Right atrium auricular region (tissue), 2 donors: ENCODE measurements at regions not wholly inside any gene's neighbourhood (a gene's known extent, or its start where the extent isn't known, plus 50 kb on each side); places are given as distances from the start of the nearest gene placed in this dataset.

ENCODE experiments used
- DNase-seq: peaks from one replicate; pipeline ENCODE4 v3.0.0-alpha.2; 2019; ENCODE audit warnings: low spot score
- H3K27ac ChIP-seq, 2 donors: fragments of 200-600 bp; sonication (generic); 1 replicate in 1 of 2; 2 replicates in 1 of 2; pipeline ENCODE4 v1.5.1; 2016 to 2019
- H3K27me3 ChIP-seq, 2 donors: fragments of 200-600 bp; sonication (generic); one replicate each; pipeline versions ENCODE4 v1.5.1 to v1.6.0; 2017 to 2019
- H3K36me3 ChIP-seq: fragments of 200-600 bp; sonication (generic); one replicate; pipeline ENCODE4 v1.5.1; 2016
- H3K4me1 ChIP-seq, 2 donors: fragments of 200-600 bp; sonication (generic); one replicate each; pipeline versions ENCODE4 v1.5.1 to v1.6.0; 2017 to 2019
- H3K4me3 ChIP-seq, 2 donors: fragments of 200-600 bp; sonication (generic); 1 replicate in 1 of 2; 2 replicates in 1 of 2; pipeline ENCODE4 v1.5.1; 2017 to 2019; ENCODE audit warnings: mild to moderate bottlenecking in 1 of 2, moderate library complexity in 1 of 2
- H3K9me3 ChIP-seq, 2 donors: fragments of 200-600 bp; sonication (generic); one replicate each; pipeline ENCODE4 v1.5.1; 2019
- TF ChIP-seq, protein P1 (sequence below), 2 donors: fragments of 200-600 bp; sonication (generic); IDR thresholded peaks; one replicate each; pipeline ENCODE4 v1.5.1; 2019; ENCODE audit warnings: antibody characterized with exemption in 2 of 2

- no peaks in the 10 kb centered on the region for H3K4me1 ChIP-seq
- H3K36me3 ChIP-seq = no peaks in the 10 kb centered on the region
- no peak overlapping the region for H3K4me3 ChIP-seq
- H3K27ac ChIP-seq = no peak overlapping the region
- H3K9me3 ChIP-seq = no peaks in the 10 kb centered on the region
- no peak for DNase-seq
- H3K27me3 ChIP-seq = no peaks in the 10 kb centered on the region
- TF ChIP-seq, protein P1, sequence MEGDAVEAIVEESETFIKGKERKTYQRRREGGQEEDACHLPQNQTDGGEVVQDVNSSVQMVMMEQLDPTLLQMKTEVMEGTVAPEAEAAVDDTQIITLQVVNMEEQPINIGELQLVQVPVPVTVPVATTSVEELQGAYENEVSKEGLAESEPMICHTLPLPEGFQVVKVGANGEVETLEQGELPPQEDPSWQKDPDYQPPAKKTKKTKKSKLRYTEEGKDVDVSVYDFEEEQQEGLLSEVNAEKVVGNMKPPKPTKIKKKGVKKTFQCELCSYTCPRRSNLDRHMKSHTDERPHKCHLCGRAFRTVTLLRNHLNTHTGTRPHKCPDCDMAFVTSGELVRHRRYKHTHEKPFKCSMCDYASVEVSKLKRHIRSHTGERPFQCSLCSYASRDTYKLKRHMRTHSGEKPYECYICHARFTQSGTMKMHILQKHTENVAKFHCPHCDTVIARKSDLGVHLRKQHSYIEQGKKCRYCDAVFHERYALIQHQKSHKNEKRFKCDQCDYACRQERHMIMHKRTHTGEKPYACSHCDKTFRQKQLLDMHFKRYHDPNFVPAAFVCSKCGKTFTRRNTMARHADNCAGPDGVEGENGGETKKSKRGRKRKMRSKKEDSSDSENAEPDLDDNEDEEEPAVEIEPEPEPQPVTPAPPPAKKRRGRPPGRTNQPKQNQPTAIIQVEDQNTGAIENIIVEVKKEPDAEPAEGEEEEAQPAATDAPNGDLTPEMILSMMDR (IDR thresholded peaks at IDR 0.05) = no peak
These were observed 522.6 kb downstream of the RFC3 start for GRCh38 chr13:34340534-34340933.

DNA sequence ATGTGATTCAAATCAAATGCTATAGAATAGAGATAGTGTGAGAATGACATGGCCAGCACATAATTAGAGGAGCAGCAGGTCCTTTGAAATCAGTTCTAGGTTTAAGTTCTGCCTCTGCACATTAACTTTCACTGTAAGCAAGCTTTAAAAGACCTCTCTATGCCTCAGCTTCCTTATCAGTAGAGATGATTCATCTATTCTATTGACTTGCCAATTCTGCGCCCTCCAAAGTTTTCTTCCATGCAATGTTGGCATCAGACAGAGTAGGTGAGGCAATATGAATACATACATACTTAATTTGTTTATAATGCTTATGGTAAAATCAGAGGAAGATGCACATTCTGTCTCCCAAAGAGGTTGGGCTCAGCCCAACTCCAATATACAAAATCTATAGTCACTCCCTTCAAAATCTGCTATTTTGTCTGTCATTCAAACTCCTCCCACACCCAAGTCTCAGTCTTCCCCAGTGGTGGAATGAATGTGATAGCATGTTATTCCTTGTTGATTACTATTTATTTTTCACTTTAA lies 525.5 kb downstream of the RFC3 start:
- Histone ChIP-seq H3K9me3 (no peaks in the 10 kb centered on the region), H3K27me3 (no peaks in the 10 kb centered on the region), H3K27ac (no peak overlapping the region), H3K4me1 (peaks cover 0 to 15% of the 10 kb centered on the region in 2 donors), H3K36me3 (no peaks in the 10 kb centered on the region), H3K4me3 (no peak overlapping the region)
- no peak for DNase-seq
- TF ChIP-seq, protein P1 (IDR thresholded peaks at IDR 0.05) = no peak

GRCh38 chr13:34344816-34345215 lies 526.9 kb downstream of the RFC3 start:
- H3K9me3 ChIP-seq = no peaks in the 10 kb centered on the region
- H3K27ac ChIP-seq = no peak overlapping the region
- H3K27me3 ChIP-seq = no peaks in the 10 kb centered on the region
- no peaks in the 10 kb centered on the region for H3K36me3 ChIP-seq
- H3K4me1 ChIP-seq = peaks cover 0 to 23% of the 10 kb centered on the region in 2 donors
- no peak overlapping the region for H3K4me3 ChIP-seq
- TF ChIP-seq, protein P1 (IDR thresholded peaks at IDR 0.05) = no peak
- DNase-seq = no peak

- no peak for DNase-seq
- Histone ChIP-seq H3K4me1 (peaks cover 0 to 23% of the 10 kb centered on the region in 2 donors), H3K27me3 (no peaks in the 10 kb centered on the region), H3K4me3 (no peak overlapping the region), H3K27ac (no peak overlapping the region), H3K36me3 (no peaks in the 10 kb centered on the region), H3K9me3 (no peaks in the 10 kb centered on the region)
- TF ChIP-seq, protein P1 (IDR thresholded peaks at IDR 0.05) = no peak
These were observed 527.5 kb downstream of the RFC3 start for GRCh38 chr13:34345258-34345965.

- Histone ChIP-seq H3K4me1 (peaks cover 0 to 23% of the 10 kb centered on the region in 2 donors), H3K36me3 (no peaks in the 10 kb centered on the region), H3K9me3 (no peaks in the 10 kb centered on the region), H3K4me3 (no peak overlapping the region), H3K27ac (no peak overlapping the region), H3K27me3 (no peaks in the 10 kb centered on the region)
- DNase-seq = no peak
- TF ChIP-seq, protein P1 (IDR thresholded peaks at IDR 0.05) = no peak
These were observed 528.7 kb downstream of the RFC3 start for GRCh38 chr13:34346626-34347025.
